H1 (cell line): ENCODE measurements at regions not wholly inside any gene's neighbourhood (a gene's known extent, or its start where the extent isn't known, plus 50 kb on each side); places are given as distances from the start of the nearest gene placed in this dataset.

Source experiments
- CTCF ChIA-PET: fragments of 300-600 bp; sonication (Branson Sonifier 250); formaldehyde crosslinking; loops from one replicate; lab custom pipeline; 2021; ENCODE audit not compliant: partially characterized antibody; lab: Charles Lee
- POLR2A ChIA-PET: fragments of 300-600 bp; sonication (Branson Sonifier 250); formaldehyde crosslinking; loops from one replicate; lab custom pipeline; 2021; ENCODE audit warnings: inconsistent platforms; ENCODE audit not compliant: partially characterized antibody; lab: Charles Lee
- DNase-seq, 2 experiments: peaks; one replicate each; pipeline versions ENCODE4 v3.0.0 to v3.0.0-alpha.2; 2010 to 2022; ENCODE audit warnings: low spot score in 2 of 2, low read depth in 1 of 2, mixed read lengths in 1 of 2
- FAIRE-seq: peaks from 2 replicates; lab custom pipeline; 2011; peaks lifted over from hg19 to GRCh38; lab: Jason Lieb, UNC
- H2AFZ ChIP-seq: 2 replicates; pipeline ENCODE4 v1.8.1; 2012; ENCODE audit warnings: low read length, inconsistent platforms
- H2AK5ac ChIP-seq: 2 replicates; pipeline ENCODE4 v1.6.1; 2013; ENCODE audit warnings: low read depth, low read length
- H2BK120ac ChIP-seq: replicated peaks from 2 replicates; pipeline ENCODE3; 2013; ENCODE audit warnings: low read depth, low read length, inconsistent platforms
- H2BK12ac ChIP-seq: 2 replicates; pipeline ENCODE4 v1.6.1; 2013; ENCODE audit warnings: low read depth, low read length
- H2BK15ac ChIP-seq: 2 replicates; pipeline ENCODE4 v1.6.1; 2013; ENCODE audit warnings: low read length
- H2BK20ac ChIP-seq: 2 replicates; pipeline ENCODE4 v1.6.1; 2013; ENCODE audit warnings: low read length
- H2BK5ac ChIP-seq: 2 replicates; pipeline ENCODE4 v1.6.1; 2013; ENCODE audit warnings: low read depth, low read length
- H3K14ac ChIP-seq: 2 replicates; pipeline ENCODE4 v1.6.1; 2013; ENCODE audit warnings: inconsistent platforms; ENCODE audit not compliant: insufficient read length
- H3K18ac ChIP-seq: 2 replicates; pipeline ENCODE4 v1.6.1; 2013; ENCODE audit warnings: low read length; ENCODE audit errors: extremely low read depth
- H3K23ac ChIP-seq: 2 replicates; pipeline ENCODE4 v1.6.1; 2013; ENCODE audit warnings: inconsistent platforms; ENCODE audit not compliant: insufficient read length
- H3K23me2 ChIP-seq: 2 replicates; pipeline ENCODE4 v1.6.1; 2013; ENCODE audit warnings: low read depth, low read length
- H3K27ac ChIP-seq: 2 replicates; pipeline ENCODE4 v1.6.1; 2011; ENCODE audit warnings: low read depth, low read length, inconsistent platforms
- H3K27me3 ChIP-seq, 4 experiments: replicated peaks in 1 of 4; 1 replicate in 1 of 4; 2 replicates in 3 of 4; pipeline versions ENCODE4 v1.6.1 to v1.8.1; 2011 to 2013; ENCODE audit warnings: low read length in 3 of 4, mild to moderate bottlenecking in 3 of 4, inconsistent platforms in 2 of 4, mixed read lengths in 2 of 4, moderate library complexity in 1 of 4; ENCODE audit not compliant: control insufficient read depth in 3 of 4, insufficient read depth in 3 of 4; ENCODE audit errors: extremely low read depth in 1 of 4
- H3K36me3 ChIP-seq, 4 experiments: 2 replicates each; pipeline versions ENCODE4 v1.6.1 to v1.8.1; 2011 to 2013; ENCODE audit warnings: mild to moderate bottlenecking in 4 of 4, low read length in 3 of 4, moderate library complexity in 2 of 4, control low read depth in 1 of 4, inconsistent platforms in 1 of 4; ENCODE audit not compliant: insufficient read depth in 4 of 4, control insufficient read depth in 2 of 4
- H3K4ac ChIP-seq: replicated peaks from 2 replicates; pipeline ENCODE3; 2013; ENCODE audit warnings: low read length, low read depth, mixed read lengths, inconsistent platforms; ENCODE audit not compliant: insufficient read length
- H3K4me1 ChIP-seq, 4 experiments: replicated peaks in 1 of 4; 1 replicate in 1 of 4; 2 replicates in 3 of 4; pipeline versions ENCODE4 v1.6.1 to v1.8.1; 2011 to 2013; ENCODE audit warnings: low read length in 3 of 4, inconsistent platforms in 2 of 4, mixed read lengths in 1 of 4; ENCODE audit not compliant: insufficient read depth in 4 of 4, control insufficient read depth in 3 of 4
- H3K4me2 ChIP-seq, 2 experiments: 2 replicates each; pipeline versions ENCODE4 v1.6.1 to v1.8.1; 2011 to 2013; ENCODE audit warnings: low read depth in 2 of 2, low read length in 2 of 2, control low read depth in 1 of 2, inconsistent platforms in 1 of 2, mild to moderate bottlenecking in 1 of 2; ENCODE audit not compliant: insufficient read depth in 1 of 2
- H3K4me3 ChIP-seq, 4 experiments: fragments of 200-600, 300-600 bp in 1 of 4; sonication (generic), shearing (Covaris generic), sonication (Bioruptor Twin) in 1 of 4; 2 replicates each; pipeline versions ENCODE4 v1.5.1 to v1.8.1; 2011 to 2016; ENCODE audit warnings: low read length in 4 of 4, low read depth in 3 of 4, control low read depth in 2 of 4, inconsistent platforms in 2 of 4, mild to moderate bottlenecking in 2 of 4, mixed read lengths in 1 of 4, moderate library complexity in 1 of 4; ENCODE audit not compliant: insufficient read depth in 2 of 4; ENCODE audit errors: extremely low read depth in 1 of 4
- H3K56ac ChIP-seq: replicated peaks from 2 replicates; pipeline ENCODE3; 2013; ENCODE audit warnings: low read depth, mild to moderate bottlenecking, mixed read lengths, low read length, inconsistent platforms; ENCODE audit not compliant: insufficient read length
- H3K79me1 ChIP-seq: 2 replicates; pipeline ENCODE4 v1.6.1; 2013; ENCODE audit warnings: low read depth, low read length, control low read depth
- H3K79me2 ChIP-seq, 2 experiments: 2 replicates each; pipeline versions ENCODE4 v1.6.1 to v1.8.1; 2012 to 2013; ENCODE audit warnings: low read length in 2 of 2, mild to moderate bottlenecking in 2 of 2, inconsistent platforms in 1 of 2; ENCODE audit not compliant: insufficient read depth in 2 of 2, control insufficient read depth in 1 of 2
- H3K9ac ChIP-seq, 4 experiments: replicated peaks in 1 of 4; 1 replicate in 1 of 4; 2 replicates in 3 of 4; pipeline versions ENCODE4 v1.6.1 to v1.8.1; 2011 to 2013; ENCODE audit warnings: low read depth in 3 of 4, low read length in 3 of 4, control low read depth in 2 of 4, mild to moderate bottlenecking in 2 of 4, moderate library complexity in 2 of 4, inconsistent platforms in 1 of 4; ENCODE audit errors: extremely low read depth in 1 of 4
- H3K9me3 ChIP-seq, 2 experiments: 2 replicates each; pipeline versions ENCODE4 v1.6.1 to v1.8.1; 2012 to 2013; ENCODE audit warnings: mild to moderate bottlenecking in 2 of 2, moderate library complexity in 2 of 2, control low read depth in 1 of 2, inconsistent platforms in 1 of 2, low read depth in 1 of 2, low read length in 1 of 2, mixed read lengths in 1 of 2; ENCODE audit not compliant: insufficient read depth in 2 of 2
- H4K20me1 ChIP-seq, 2 experiments: replicated peaks in 1 of 2; 2 replicates each; pipeline versions ENCODE3 to v1.8.1; 2011 to 2013; ENCODE audit warnings: inconsistent platforms in 2 of 2, low read length in 2 of 2, mild to moderate bottlenecking in 1 of 2; ENCODE audit not compliant: insufficient read depth in 2 of 2, control insufficient read depth in 1 of 2
- H4K5ac ChIP-seq: 2 replicates; pipeline ENCODE4 v1.6.1; 2013; ENCODE audit warnings: low read length, low read depth, mixed read lengths, inconsistent platforms; ENCODE audit not compliant: insufficient read length
- H4K8ac ChIP-seq: 2 replicates; pipeline ENCODE4 v1.8.0; 2013; ENCODE audit warnings: mild to moderate bottlenecking, moderate library complexity, low read length, inconsistent platforms; ENCODE audit not compliant: insufficient read depth; ENCODE audit errors: extremely low read depth
- H4K91ac ChIP-seq: replicated peaks from 2 replicates; pipeline ENCODE3; 2013; ENCODE audit warnings: low read length, mixed read lengths, inconsistent platforms; ENCODE audit not compliant: insufficient read length
- CBX8 ChIP-seq: fragments of 300-800, 300-1000 bp; sonication (generic); IDR thresholded peaks from 2 replicates; pipeline ENCODE4 v1.7.1; 2016; ENCODE audit warnings: low read depth, low read length, borderline replicate concordance
- CHD1 ChIP-seq: IDR thresholded peaks from 2 replicates; pipeline ENCODE4 v1.6.1; 2012; ENCODE audit warnings: low read depth, low read length, improper control_type of control experiment
- EP300 ChIP-seq, 2 experiments: IDR thresholded peaks; 1 replicate in 1 of 2; 2 replicates in 1 of 2; pipeline ENCODE4 v1.6.1; 2011 to 2012; ENCODE audit warnings: low read depth in 2 of 2, low read length in 2 of 2, mild to moderate bottlenecking in 2 of 2, borderline replicate concordance in 1 of 2, inconsistent platforms in 1 of 2, moderate library complexity in 1 of 2
- KDM4A ChIP-seq: IDR thresholded peaks from one replicate; pipeline ENCODE4 v1.7.1; 2012; ENCODE audit warnings: low read depth, mild to moderate bottlenecking, moderate library complexity, low read length, inconsistent platforms; ENCODE audit not compliant: severe bottlenecking
- NANOG ChIP-seq: IDR thresholded peaks from 2 replicates; pipeline ENCODE4 v1.6.1; 2011; ENCODE audit warnings: low read length, low read depth, mild to moderate bottlenecking, inconsistent platforms; ENCODE audit not compliant: insufficient read depth, poor library complexity, severe bottlenecking
- RBBP5 ChIP-seq: IDR thresholded peaks from 2 replicates; pipeline ENCODE4 v1.7.1; 2012; ENCODE audit warnings: low read depth, mild to moderate bottlenecking, inconsistent platforms, low read length, moderate library complexity, borderline replicate concordance
- RNF2 ChIP-seq: fragments of 200-900, 300-1000 bp; sonication (generic); IDR thresholded peaks from 2 replicates; pipeline ENCODE4 v1.7.1; 2016; ENCODE audit warnings: borderline replicate concordance, low read depth, mild to moderate bottlenecking, antibody characterized with exemption, low read length; ENCODE audit not compliant: poor library complexity, severe bottlenecking; ENCODE audit errors: missing control alignments
- SP2 ChIP-seq: IDR thresholded peaks from 2 replicates; pipeline ENCODE4 v1.6.1; 2012; ENCODE audit warnings: mild to moderate bottlenecking, low read length, inconsistent platforms
- SRF ChIP-seq: IDR thresholded peaks from 2 replicates; pipeline ENCODE4 v1.6.1; 2011; ENCODE audit warnings: mild to moderate bottlenecking, low read depth, low read length, moderate library complexity
- TAF1 ChIP-seq: IDR thresholded peaks from 2 replicates; pipeline ENCODE4 v1.6.1; 2011; ENCODE audit warnings: mild to moderate bottlenecking, low read depth, low read length
- TBP ChIP-seq: IDR thresholded peaks from 2 replicates; pipeline ENCODE4 v1.6.1; 2011; ENCODE audit warnings: low read depth, low read length, improper control_type of control experiment
- TF ChIP-seq, protein P1 (sequence below), 3 experiments: IDR thresholded peaks; 1 replicate in 2 of 3; 2 replicates in 1 of 3; pipeline versions ENCODE4 v1.5.1 to v1.6.1; 2011; ENCODE audit warnings: low read length in 3 of 3, mild to moderate bottlenecking in 3 of 3, inconsistent platforms in 2 of 3, low read depth in 1 of 3, moderate library complexity in 1 of 3; ENCODE audit not compliant: insufficient read depth in 1 of 3; ENCODE audit errors: control extremely low read depth in 1 of 3

DNA sequence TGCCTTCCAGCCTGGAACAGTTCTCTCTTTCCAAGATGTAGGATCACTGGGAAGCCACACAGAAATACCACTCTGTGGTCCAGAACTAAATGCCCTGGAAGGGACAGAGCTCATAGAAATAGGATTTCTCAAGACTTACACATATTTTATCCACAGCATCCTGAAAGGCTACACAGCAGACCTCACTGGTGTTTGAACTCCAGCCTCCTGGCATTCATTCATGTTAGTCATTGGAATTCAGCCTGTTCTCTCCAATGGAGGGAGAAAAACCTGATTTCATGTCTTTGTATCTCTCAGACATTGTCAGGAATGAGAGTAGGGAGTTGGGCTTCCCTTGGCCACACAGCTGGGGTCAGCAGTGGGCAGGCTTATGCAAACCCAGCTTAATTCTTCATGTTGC, 121.1 kb upstream of the PPP2R3A start:
- Histone ChIP-seq H3K4me2 (no peak overlapping the region), H3K27ac (no peak overlapping the region), H3K27me3 (no peaks in the 10 kb centered on the region), H4K20me1 (no peaks in the 10 kb centered on the region), H3K23ac (no peak overlapping the region), H3K9ac (no peak overlapping the region), H2BK12ac (no peak overlapping the region), H3K36me3 (no peaks in the 10 kb centered on the region), H2BK15ac (no peak overlapping the region), H2BK20ac (no peak overlapping the region), H3K79me1 (no peaks in the 10 kb centered on the region), H4K8ac (no peak overlapping the region), H3K56ac (no peak overlapping the region), H2BK5ac (no peak overlapping the region), H4K91ac (no peak overlapping the region), H3K23me2 (no peaks in the 10 kb centered on the region), H2AFZ (no peak overlapping the region), H3K14ac (no peak overlapping the region), H3K4ac (no peak overlapping the region), H2BK120ac (no peak overlapping the region), H4K5ac (no peak overlapping the region), H3K18ac (no peak overlapping the region), H3K4me3 (no peak overlapping the region), H3K79me2 (no peaks in the 10 kb centered on the region), H2AK5ac (no peak overlapping the region), H3K9me3 (no peaks in the 10 kb centered on the region; a peak in 1 of 4 replicates), H3K4me1 (no peaks in the 10 kb centered on the region)
- FAIRE-seq: no peak
- no peak for DNase-seq
- POLR2A ChIA-PET: interaction anchor here (0.5 kb wide), 1 partner anchor 87 kb away, joined by 3 read pairs; no protein-coding TSS in a partner anchor
- CTCF ChIA-PET: interaction anchor here (1.1 kb wide), 1 partner anchor 198 kb away, joined by 3 read pairs; no protein-coding TSS in a partner anchor
- no peak for TF ChIP-seq RBBP5
- no peak for TF ChIP-seq CHD1
- TF ChIP-seq RNF2: no peak
- no peak for TF ChIP-seq KDM4A
- no peak for TF ChIP-seq EP300 (IDR thresholded peaks at IDR 0.05; ENCODE audit: borderline replicate concordance in 1 of 2, low read depth in 2 of 2, low read length in 2 of 2)
- no peak for TF ChIP-seq SP2
- no peak for TF ChIP-seq NANOG
- TF ChIP-seq TAF1: no peak
- TF ChIP-seq, protein P1, sequence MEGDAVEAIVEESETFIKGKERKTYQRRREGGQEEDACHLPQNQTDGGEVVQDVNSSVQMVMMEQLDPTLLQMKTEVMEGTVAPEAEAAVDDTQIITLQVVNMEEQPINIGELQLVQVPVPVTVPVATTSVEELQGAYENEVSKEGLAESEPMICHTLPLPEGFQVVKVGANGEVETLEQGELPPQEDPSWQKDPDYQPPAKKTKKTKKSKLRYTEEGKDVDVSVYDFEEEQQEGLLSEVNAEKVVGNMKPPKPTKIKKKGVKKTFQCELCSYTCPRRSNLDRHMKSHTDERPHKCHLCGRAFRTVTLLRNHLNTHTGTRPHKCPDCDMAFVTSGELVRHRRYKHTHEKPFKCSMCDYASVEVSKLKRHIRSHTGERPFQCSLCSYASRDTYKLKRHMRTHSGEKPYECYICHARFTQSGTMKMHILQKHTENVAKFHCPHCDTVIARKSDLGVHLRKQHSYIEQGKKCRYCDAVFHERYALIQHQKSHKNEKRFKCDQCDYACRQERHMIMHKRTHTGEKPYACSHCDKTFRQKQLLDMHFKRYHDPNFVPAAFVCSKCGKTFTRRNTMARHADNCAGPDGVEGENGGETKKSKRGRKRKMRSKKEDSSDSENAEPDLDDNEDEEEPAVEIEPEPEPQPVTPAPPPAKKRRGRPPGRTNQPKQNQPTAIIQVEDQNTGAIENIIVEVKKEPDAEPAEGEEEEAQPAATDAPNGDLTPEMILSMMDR (IDR thresholded peaks at IDR 0.05; ENCODE audit: control extremely low read depth in 1 of 3, insufficient read depth in 1 of 3, low read depth in 1 of 3, low read length in 3 of 3): no peak
- TF ChIP-seq TBP: no peak
- no peak for TF ChIP-seq SRF
- no peak for TF ChIP-seq CBX8
